Loucy (cell line): ENCODE measurements at regions not wholly inside any gene's neighbourhood (a gene's known extent, or its start where the extent isn't known, plus 50 kb on each side); places are given as distances from the start of the nearest gene placed in this dataset.

Experiments used
- H2AFZ ChIP-seq: fragments of 200-600 bp; sonication (generic); 2 replicates; pipeline ENCODE4 v1.6.0; 2016; ENCODE audit warnings: antibody characterized with exemption, mild to moderate bottlenecking, low read length, moderate library complexity
- H3F3A ChIP-seq: fragments of 200-600 bp; 2 replicates; pipeline ENCODE4 v1.6.0; 2016; ENCODE audit warnings: antibody characterized with exemption, low read depth, mild to moderate bottlenecking
- H3K27me3 ChIP-seq: fragments of 200-600 bp; sonication (generic); 2 replicates; pipeline ENCODE4 v1.6.1; 2014; ENCODE audit warnings: low read length, mild to moderate bottlenecking; ENCODE audit not compliant: insufficient read depth, poor library complexity, severe bottlenecking
- H3K36me3 ChIP-seq: fragments of 200-600 bp; sonication (generic); 2 replicates; pipeline ENCODE4 v1.6.1; 2016; ENCODE audit warnings: low read length; ENCODE audit not compliant: insufficient read depth
- H3K4me1 ChIP-seq: fragments of 200-600 bp; sonication (generic); 2 replicates; pipeline ENCODE4 v1.5.1; 2014; ENCODE audit warnings: low read length, mild to moderate bottlenecking; ENCODE audit not compliant: insufficient read depth, poor library complexity, severe bottlenecking
- H3K4me2 ChIP-seq: fragments of 200-600 bp; sonication (generic); 2 replicates; pipeline ENCODE4 v1.6.0; 2014; ENCODE audit warnings: antibody characterized with exemption, low read length, low read depth, mild to moderate bottlenecking; ENCODE audit not compliant: poor library complexity, severe bottlenecking
- H3K4me3 ChIP-seq: fragments of 200-600 bp; sonication (generic); 2 replicates; pipeline ENCODE4 v1.5.1; 2014; ENCODE audit warnings: low read length, mild to moderate bottlenecking, mixed read lengths; ENCODE audit not compliant: poor library complexity, severe bottlenecking
- H3K79me2 ChIP-seq: fragments of 200-600 bp; sonication (generic); 2 replicates; pipeline ENCODE4 v1.6.1; 2014; ENCODE audit warnings: low read length; ENCODE audit not compliant: insufficient read depth
- H3K9ac ChIP-seq: fragments of 200-600 bp; sonication (generic); 2 replicates; pipeline ENCODE4 v1.6.0; 2014; ENCODE audit warnings: mild to moderate bottlenecking, low read depth, low read length, moderate library complexity; ENCODE audit not compliant: poor library complexity, severe bottlenecking
- H3K9me2 ChIP-seq: fragments of 200-600 bp; sonication (generic); replicated peaks from 2 replicates; pipeline ENCODE4 v1.6.1; 2016; ENCODE audit warnings: low read depth, low read length, mixed read lengths
- H3K9me3 ChIP-seq: fragments of 200-600 bp; sonication (generic); 2 replicates; pipeline ENCODE4 v1.6.1; 2014; ENCODE audit warnings: mild to moderate bottlenecking, antibody characterized with exemption, low read length, low read depth; ENCODE audit not compliant: insufficient read depth
- H4K20me1 ChIP-seq: fragments of 200-600 bp; sonication (generic); 2 replicates; pipeline ENCODE4 v1.6.0; 2014; ENCODE audit warnings: antibody characterized with exemption, low read length, mild to moderate bottlenecking; ENCODE audit not compliant: insufficient read depth, poor library complexity, severe bottlenecking
- EZH2phosphoT487 ChIP-seq: fragments of 200-600 bp; IDR thresholded peaks from 2 replicates; pipeline ENCODE4 v1.6.1; 2018; ENCODE audit warnings: antibody characterized with exemption, mild to moderate bottlenecking, moderate library complexity, borderline replicate concordance
- TF ChIP-seq, protein P1 (sequence below): fragments of 200-600 bp; sonication (generic); conservative IDR thresholded peaks from 2 replicates; pipeline ENCODE4 v1.5.1; 2014; ENCODE audit warnings: mild to moderate bottlenecking, antibody characterized with exemption, low read length

DNA sequence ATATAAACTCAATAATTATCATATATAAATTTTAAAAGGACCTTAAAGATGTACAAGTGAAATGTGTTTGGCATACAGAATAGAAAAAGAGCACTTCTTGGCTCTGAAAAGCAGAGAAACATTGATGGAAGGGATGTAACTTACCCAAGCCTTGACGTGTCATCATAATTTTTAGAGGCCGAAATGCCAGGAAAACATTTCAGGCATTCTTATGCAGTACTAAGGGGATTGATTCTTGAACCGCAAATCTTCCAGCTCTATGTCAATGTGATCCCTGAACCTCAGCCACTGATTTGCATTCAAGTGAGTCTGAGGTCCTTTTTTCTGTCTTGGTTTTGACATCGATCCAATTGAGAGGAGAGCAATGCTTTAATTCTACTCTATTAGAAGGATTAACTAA lies 97.8 kb downstream of the CLDN1 start:
- TF ChIP-seq, protein P1, sequence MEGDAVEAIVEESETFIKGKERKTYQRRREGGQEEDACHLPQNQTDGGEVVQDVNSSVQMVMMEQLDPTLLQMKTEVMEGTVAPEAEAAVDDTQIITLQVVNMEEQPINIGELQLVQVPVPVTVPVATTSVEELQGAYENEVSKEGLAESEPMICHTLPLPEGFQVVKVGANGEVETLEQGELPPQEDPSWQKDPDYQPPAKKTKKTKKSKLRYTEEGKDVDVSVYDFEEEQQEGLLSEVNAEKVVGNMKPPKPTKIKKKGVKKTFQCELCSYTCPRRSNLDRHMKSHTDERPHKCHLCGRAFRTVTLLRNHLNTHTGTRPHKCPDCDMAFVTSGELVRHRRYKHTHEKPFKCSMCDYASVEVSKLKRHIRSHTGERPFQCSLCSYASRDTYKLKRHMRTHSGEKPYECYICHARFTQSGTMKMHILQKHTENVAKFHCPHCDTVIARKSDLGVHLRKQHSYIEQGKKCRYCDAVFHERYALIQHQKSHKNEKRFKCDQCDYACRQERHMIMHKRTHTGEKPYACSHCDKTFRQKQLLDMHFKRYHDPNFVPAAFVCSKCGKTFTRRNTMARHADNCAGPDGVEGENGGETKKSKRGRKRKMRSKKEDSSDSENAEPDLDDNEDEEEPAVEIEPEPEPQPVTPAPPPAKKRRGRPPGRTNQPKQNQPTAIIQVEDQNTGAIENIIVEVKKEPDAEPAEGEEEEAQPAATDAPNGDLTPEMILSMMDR: no peak
- TF ChIP-seq EZH2phosphoT487: no peak

DNA sequence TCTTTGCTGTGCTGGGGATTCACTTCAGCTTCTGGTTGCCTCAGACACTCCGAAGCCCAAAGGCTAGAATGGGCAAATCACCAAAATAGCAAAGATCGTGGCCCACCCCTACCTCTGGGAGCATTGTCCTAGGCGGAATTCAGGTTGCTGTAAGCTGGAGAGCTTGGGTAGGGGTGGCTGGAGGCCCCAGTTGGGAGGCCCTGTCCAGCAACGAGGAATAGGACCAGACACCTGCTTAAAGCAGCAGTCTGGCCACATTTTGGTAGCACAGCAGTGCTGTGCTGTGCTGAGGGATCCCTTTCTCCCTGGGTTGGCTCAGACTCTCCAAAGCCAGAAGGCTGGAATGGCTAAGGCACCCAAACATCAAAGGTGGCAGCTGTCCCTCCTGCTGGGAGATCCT lies 99.3 kb downstream of the CLDN1 start:
- H3K9me2 ChIP-seq: no peaks in the 10 kb centered on the region
- H3K4me1 ChIP-seq: peaks cover 4% of the 10 kb centered on the region
- H3K4me3 ChIP-seq: no peak overlapping the region
- H3K36me3 ChIP-seq: no peaks in the 10 kb centered on the region
- no peak overlapping the region for H3K9ac ChIP-seq
- no peaks in the 10 kb centered on the region for H3F3A ChIP-seq
- no peak overlapping the region for H3K4me2 ChIP-seq
- TF ChIP-seq, protein P1: no peak
- TF ChIP-seq EZH2phosphoT487: no peak
- H4K20me1 ChIP-seq: no peaks in the 10 kb centered on the region
- H3K9me3 ChIP-seq: no peaks in the 10 kb centered on the region
- no peaks in the 10 kb centered on the region for H3K79me2 ChIP-seq
- no peaks in the 10 kb centered on the region for H3K27me3 ChIP-seq
- no peak overlapping the region for H2AFZ ChIP-seq

More for the DNA sequence above, 97.8 kb downstream of the CLDN1 start:
- Histone ChIP-seq H3K27me3 (no peaks in the 10 kb centered on the region), H3K4me3 (no peak overlapping the region), H3K9ac (no peak overlapping the region), H3K9me2 (no peaks in the 10 kb centered on the region), H3K9me3 (no peaks in the 10 kb centered on the region), H3F3A (no peaks in the 10 kb centered on the region), H2AFZ (no peak overlapping the region), H4K20me1 (no peaks in the 10 kb centered on the region), H3K36me3 (no peaks in the 10 kb centered on the region), H3K4me1 (peaks cover 4% of the 10 kb centered on the region), H3K79me2 (no peaks in the 10 kb centered on the region), H3K4me2 (no peak overlapping the region)

DNA sequence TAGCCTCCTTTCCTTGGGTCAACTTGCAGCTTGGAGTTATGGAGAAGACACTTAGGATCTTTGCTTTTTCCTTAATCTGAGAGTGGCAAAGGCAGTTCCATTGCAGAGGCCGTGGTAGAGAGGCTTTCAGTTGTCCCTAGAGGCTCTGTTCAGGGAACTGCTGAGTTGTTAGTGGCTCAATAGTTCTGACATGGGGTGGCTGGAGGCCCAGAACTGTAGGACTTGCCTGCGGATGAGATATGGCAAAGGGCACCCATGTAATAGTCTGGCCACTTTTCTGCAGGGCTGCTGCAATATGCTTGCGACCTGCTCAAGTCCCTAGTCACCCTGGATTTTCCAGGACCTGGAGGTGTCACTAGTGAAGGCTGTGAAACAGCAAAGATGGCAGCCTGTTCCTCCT lies 99.9 kb downstream of the CLDN1 start:
- Histone ChIP-seq H3K27me3 (no peaks in the 10 kb centered on the region), H3K79me2 (no peaks in the 10 kb centered on the region), H3K9ac (no peak overlapping the region), H3K9me3 (no peaks in the 10 kb centered on the region), H2AFZ (no peak overlapping the region), H3K4me2 (no peak overlapping the region), H3K4me1 (peaks cover 4% of the 10 kb centered on the region), H3K9me2 (no peaks in the 10 kb centered on the region), H4K20me1 (no peaks in the 10 kb centered on the region), H3K4me3 (no peak overlapping the region), H3F3A (no peaks in the 10 kb centered on the region), H3K36me3 (no peaks in the 10 kb centered on the region)
- TF ChIP-seq, protein P1: no peak
- no peak for TF ChIP-seq EZH2phosphoT487
